Sigmoid colon (tissue), 6 donors: ENCODE measurements at regions not wholly inside any gene's neighbourhood (a gene's known extent, or its start where the extent isn't known, plus 50 kb on each side); places are given as distances from the start of the nearest gene placed in this dataset.

Experiments
- DNase-seq: peaks from one replicate; pipeline ENCODE4 v3.0.0-alpha.2; 2019
- H3K27ac ChIP-seq, 4 donors: fragments of 200-600 bp; sonication (generic); one replicate each; pipeline ENCODE4 v1.5.1; 2016 to 2019; ENCODE audit warnings: mild to moderate bottlenecking in 1 of 4
- H3K27me3 ChIP-seq, 3 donors: fragments of 200-600 bp; sonication (generic); one replicate each; pipeline ENCODE4 v1.5.1; 2019; ENCODE audit warnings: mild to moderate bottlenecking in 1 of 3
- H3K36me3 ChIP-seq, 4 donors: fragments of 200-600 bp; sonication (generic); one replicate each; pipeline ENCODE4 v1.5.1; 2016 to 2019
- H3K4me1 ChIP-seq, 4 donors: fragments of 200-600 bp; sonication (generic); one replicate each; pipeline ENCODE4 v1.5.1; 2017 to 2019
- H3K4me3 ChIP-seq, 4 donors: fragments of 200-600 bp; sonication (generic); one replicate each; pipeline ENCODE4 v1.5.1; 2017 to 2019; ENCODE audit warnings: mild to moderate bottlenecking in 2 of 4, moderate library complexity in 1 of 4
- H3K9me3 ChIP-seq, 4 donors: fragments of 200-600 bp in 3 of 4; sonication (generic) in 3 of 4; one replicate each; pipeline versions ENCODE4 v1.5.1 to v1.6.1; 2013 to 2019
- CTCF ChIP-seq, 4 experiments: fragments of 450-650 bp in 3 of 4; fragments of 200-600 bp in 1 of 4; IDR thresholded peaks; one replicate each; pipeline ENCODE4 v1.5.1; 2016 to 2019; ENCODE audit warnings: antibody characterized with exemption in 4 of 4, mild to moderate bottlenecking in 3 of 4, moderate library complexity in 2 of 4
- EP300 ChIP-seq, 4 donors: sonication (generic); formaldehyde crosslinking; IDR thresholded peaks; one replicate each; pipeline ENCODE4 v1.6.1; 2017; ENCODE audit warnings: antibody characterized with exemption in 4 of 4
- POLR2A ChIP-seq, 2 donors: fragments of 450-650 bp; IDR thresholded peaks; one replicate each; pipeline ENCODE4 v1.6.1; 2016; ENCODE audit warnings: antibody characterized with exemption in 2 of 2, mild to moderate bottlenecking in 2 of 2, moderate library complexity in 2 of 2
- POLR2AphosphoS5 ChIP-seq, 4 donors: sonication (generic); formaldehyde crosslinking; IDR thresholded peaks; one replicate each; pipeline ENCODE4 v1.6.1; 2017; ENCODE audit warnings: antibody characterized with exemption in 4 of 4
- WGBS, 2 donors: extraction: QIAGEN DNeasy Blood & Tissue Kit; methylation state at CpG; one replicate each; pipeline ENCODE4 v1.1.7; 2013; 5-methylcytosine and 5-hydroxymethylcytosine counted together
- intact Hi-C: fragments of 100-400 bp; cut with DNase I; formaldehyde crosslinking; loops from one replicate; pipeline ENCODE4 v1.15.1; 2023
- donor health status: healthy with polysubstance abuse.
- donor health status: healthy.

GRCh38 chr14:66041582-66041981 is 444.6 kb upstream of the CCDC196 start:
- TF ChIP-seq POLR2A (IDR thresholded peaks at IDR 0.05), result no peak
- no peak for TF ChIP-seq EP300 (IDR thresholded peaks at IDR 0.05)
- no peak for TF ChIP-seq POLR2AphosphoS5 (IDR thresholded peaks at IDR 0.05)
- TF ChIP-seq CTCF (IDR thresholded peaks at IDR 0.05), result no peak
- H3K36me3 ChIP-seq, result no peaks in the 10 kb centered on the region
- no peaks in the 10 kb centered on the region for H3K9me3 ChIP-seq
- intact Hi-C loops, result no loop called here
- H3K27me3 ChIP-seq, result no peaks in the 10 kb centered on the region
- WGBS, 2 donors, result 75 to 81% methylated on average over 6 of the region's 6 CpGs
- peaks cover 0 to 8% (median 0%) of the 10 kb centered on the region in 4 donors for H3K4me1 ChIP-seq
- H3K4me3 ChIP-seq, result no peak overlapping the region
- H3K27ac ChIP-seq, result no peak overlapping the region
- no peak for DNase-seq

GRCh38 chr14:66043921-66044320 is 442.2 kb upstream of the CCDC196 start:
- Histone ChIP-seq H3K4me3 (no peak overlapping the region), H3K27me3 (no peaks in the 10 kb centered on the region), H3K9me3 (no peaks in the 10 kb centered on the region), H3K4me1 (no peaks in the 10 kb centered on the region), H3K36me3 (no peaks in the 10 kb centered on the region), H3K27ac (no peak overlapping the region)
- no peak for DNase-seq
- TF ChIP-seq EP300 (IDR thresholded peaks at IDR 0.05) (no peak), POLR2A (IDR thresholded peaks at IDR 0.05) (no peak), CTCF (IDR thresholded peaks at IDR 0.05) (no peak), POLR2AphosphoS5 (IDR thresholded peaks at IDR 0.05) (no peak)
- intact Hi-C loops, result no loop called here

- no peaks in the 10 kb centered on the region for H3K9me3 ChIP-seq
- intact Hi-C loops, result no loop called here
- H3K36me3 ChIP-seq, result no peaks in the 10 kb centered on the region
- WGBS, 2 donors, result 72 to 75% methylated on average over 7 of the region's 7 CpGs
- DNase-seq, result no peak
- no peak for TF ChIP-seq POLR2AphosphoS5 (IDR thresholded peaks at IDR 0.05)
- TF ChIP-seq POLR2A (IDR thresholded peaks at IDR 0.05), result no peak
- no peak for TF ChIP-seq EP300 (IDR thresholded peaks at IDR 0.05)
- no peak for TF ChIP-seq CTCF (IDR thresholded peaks at IDR 0.05)
- no peak overlapping the region for H3K27ac ChIP-seq
- no peak overlapping the region for H3K4me3 ChIP-seq
- H3K27me3 ChIP-seq, result no peaks in the 10 kb centered on the region
- H3K4me1 ChIP-seq, result no peaks in the 10 kb centered on the region
Observed at GRCh38 chr14:66045572-66046021, 440.6 kb upstream of the CCDC196 start.

- intact Hi-C loops, result no loop called here
- no peak for DNase-seq
- H3K4me1 ChIP-seq, result no peaks in the 10 kb centered on the region
- no peaks in the 10 kb centered on the region for H3K36me3 ChIP-seq
- H3K4me3 ChIP-seq, result no peak overlapping the region
- 41 to 90% methylated on average over 1 of the region's 1 CpG for WGBS, 2 donors
- no peaks in the 10 kb centered on the region for H3K9me3 ChIP-seq
- H3K27me3 ChIP-seq, result no peaks in the 10 kb centered on the region
- no peak overlapping the region for H3K27ac ChIP-seq
- TF ChIP-seq EP300 (IDR thresholded peaks at IDR 0.05), result no peak
- no peak for TF ChIP-seq POLR2A (IDR thresholded peaks at IDR 0.05)
- no peak for TF ChIP-seq POLR2AphosphoS5 (IDR thresholded peaks at IDR 0.05)
- TF ChIP-seq CTCF (IDR thresholded peaks at IDR 0.05), result no peak
Observed at GRCh38 chr14:66046035-66046434, 440.1 kb upstream of the CCDC196 start.

- whole genome bisulfite sequencing, 2 donors, result 78 to 80% methylated on average over 1 of the region's 1 CpG
- DNase-seq, result no peak
- Histone ChIP-seq H3K27ac (no peak overlapping the region), H3K27me3 (no peaks in the 10 kb centered on the region), H3K4me3 (no peak overlapping the region), H3K4me1 (no peaks in the 10 kb centered on the region), H3K36me3 (no peaks in the 10 kb centered on the region), H3K9me3 (no peaks in the 10 kb centered on the region)
- intact Hi-C loops, result no loop called here
- TF ChIP-seq CTCF (IDR thresholded peaks at IDR 0.05), result no peak
Observed at GRCh38 chr14:66046591-66046990, 439.6 kb upstream of the CCDC196 start.
